MM.1S (cell line): ENCODE measurements at regions not wholly inside any gene's neighbourhood (a gene's known extent, or its start where the extent isn't known, plus 50 kb on each side); places are given as distances from the start of the nearest gene placed in this dataset.
"Not testable (repeated sequence)": the region's sequence is repeated elsewhere in the genome, so short reads cannot be mapped to it uniquely, and the experiment has no call there.

ENCODE experiments used
- DNase-seq: peaks from one replicate; pipeline ENCODE4 v3.0.0-alpha.2; 2015
- H2AFZ ChIP-seq: fragments of 300-600 bp; sonication (generic); 2 replicates; pipeline ENCODE4 v1.6.0; 2016; ENCODE audit warnings: antibody characterized with exemption, low read length
- H3F3A ChIP-seq: fragments of 300-600 bp; sonication (generic); 2 replicates; pipeline ENCODE4 v1.6.1; 2016; ENCODE audit warnings: mild to moderate bottlenecking, antibody characterized with exemption, low read length, moderate library complexity, mixed read lengths; ENCODE audit not compliant: insufficient read depth
- H3K27ac ChIP-seq: fragments of 300-600 bp; sonication (generic); 2 replicates; pipeline ENCODE4 v1.5.1; 2016; ENCODE audit warnings: mild to moderate bottlenecking, low read length
- H3K27me3 ChIP-seq: fragments of 300-600 bp; sonication (generic); replicated peaks from 2 replicates; pipeline ENCODE4 v1.6.0; 2016; ENCODE audit warnings: low read length; ENCODE audit not compliant: insufficient read depth
- H3K36me3 ChIP-seq: fragments of 300-600 bp; sonication (generic); replicated peaks from 2 replicates; pipeline ENCODE4 v1.6.1; 2016; ENCODE audit warnings: mild to moderate bottlenecking, low read length, mixed read lengths; ENCODE audit not compliant: insufficient read depth
- H3K4me1 ChIP-seq: fragments of 300-600 bp; sonication (generic); 2 replicates; pipeline ENCODE4 v1.6.1; 2016; ENCODE audit warnings: low read length, mixed read lengths
- H3K4me2 ChIP-seq: fragments of 300-600 bp; sonication (generic); 2 replicates; pipeline ENCODE4 v1.6.0; 2016; ENCODE audit warnings: low read depth, low read length
- H3K4me3 ChIP-seq: fragments of 300-600 bp; sonication (generic); 2 replicates; pipeline ENCODE4 v1.5.1; 2016; ENCODE audit warnings: low read length, mixed read lengths
- H3K79me2 ChIP-seq: fragments of 300-600 bp; sonication (generic); 2 replicates; pipeline ENCODE4 v1.6.1; 2016; ENCODE audit warnings: mixed run types, low read length, mixed read lengths
- H3K9ac ChIP-seq: fragments of 300-600 bp; sonication (generic); 2 replicates; pipeline ENCODE4 v1.6.1; 2016; ENCODE audit warnings: low read length, mixed read lengths
- H3K9me2 ChIP-seq: fragments of 300-600 bp; sonication (generic); replicated peaks from 2 replicates; pipeline ENCODE4 v1.6.1; 2016; ENCODE audit warnings: mild to moderate bottlenecking, low read length, mixed read lengths; ENCODE audit not compliant: insufficient read depth
- H3K9me3 ChIP-seq: fragments of 300-600 bp; sonication (generic); replicated peaks from 2 replicates; pipeline ENCODE4 v1.6.1; 2016; ENCODE audit warnings: mild to moderate bottlenecking, low read length, mixed read lengths; ENCODE audit not compliant: insufficient read depth
- H4K20me1 ChIP-seq: fragments of 300-600 bp; sonication (generic); 2 replicates; pipeline ENCODE4 v1.6.1; 2016; ENCODE audit warnings: mild to moderate bottlenecking, low read length, moderate library complexity, mixed read lengths; ENCODE audit not compliant: insufficient read depth
- EZH2 ChIP-seq: fragments of 300-600 bp; sonication (generic); optimal IDR thresholded peaks from 2 replicates; pipeline ENCODE3; 2017; ENCODE audit warnings: low read depth, mild to moderate bottlenecking, antibody characterized with exemption, low read length, mixed read lengths
- EZH2phosphoT487 ChIP-seq: fragments of 300-600 bp; sonication (generic); IDR thresholded peaks from 2 replicates; pipeline ENCODE4 v1.6.1; 2018; ENCODE audit warnings: antibody characterized with exemption, low read length
- TF ChIP-seq, protein P1 (sequence below): fragments of 300-600 bp; sonication (generic); IDR thresholded peaks from 2 replicates; pipeline ENCODE4 v1.5.1; 2016; ENCODE audit warnings: antibody characterized with exemption, low read length, mixed read lengths

DNA sequence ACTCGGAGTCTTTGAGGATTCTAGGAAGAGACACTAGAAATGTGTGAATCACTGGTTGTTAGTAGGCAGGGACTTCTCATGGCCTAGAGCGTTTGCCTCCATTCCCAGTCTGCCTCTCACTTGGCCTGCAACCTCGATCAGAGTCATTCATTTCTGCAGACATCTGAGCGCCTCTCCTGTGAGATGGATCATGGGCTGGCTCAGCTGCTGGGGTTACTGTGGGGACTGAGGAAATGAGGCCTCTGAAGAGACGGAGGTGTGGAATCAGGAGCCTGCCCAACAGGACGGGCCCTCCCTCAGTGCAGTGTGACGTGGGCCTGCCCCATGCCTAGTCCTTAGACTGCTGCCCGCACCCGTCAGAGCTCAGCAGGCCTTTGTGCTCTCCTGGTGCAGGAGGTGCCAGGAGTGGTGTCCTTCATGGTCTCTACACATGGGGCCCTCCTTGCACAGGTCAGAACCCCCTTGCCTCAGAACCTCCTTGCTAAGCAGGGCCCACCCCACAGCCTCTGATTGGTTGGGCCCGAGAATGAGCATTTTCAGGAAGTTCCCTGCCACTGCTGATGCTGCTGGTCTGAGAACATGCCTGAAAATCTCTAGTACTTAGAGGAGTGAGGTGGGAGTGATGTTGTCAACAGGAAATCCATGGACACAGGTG is 99.4 kb downstream of the NPIPB11 start:
- H3K9me3 ChIP-seq = no peaks in the 10 kb centered on the region
- no peak overlapping the region for H2AFZ ChIP-seq
- no peak for DNase-seq
- H3K9me2 ChIP-seq = no peaks in the 10 kb centered on the region
- TF ChIP-seq EZH2 (no peak), EZH2phosphoT487 (no peak)
- TF ChIP-seq, protein P1, sequence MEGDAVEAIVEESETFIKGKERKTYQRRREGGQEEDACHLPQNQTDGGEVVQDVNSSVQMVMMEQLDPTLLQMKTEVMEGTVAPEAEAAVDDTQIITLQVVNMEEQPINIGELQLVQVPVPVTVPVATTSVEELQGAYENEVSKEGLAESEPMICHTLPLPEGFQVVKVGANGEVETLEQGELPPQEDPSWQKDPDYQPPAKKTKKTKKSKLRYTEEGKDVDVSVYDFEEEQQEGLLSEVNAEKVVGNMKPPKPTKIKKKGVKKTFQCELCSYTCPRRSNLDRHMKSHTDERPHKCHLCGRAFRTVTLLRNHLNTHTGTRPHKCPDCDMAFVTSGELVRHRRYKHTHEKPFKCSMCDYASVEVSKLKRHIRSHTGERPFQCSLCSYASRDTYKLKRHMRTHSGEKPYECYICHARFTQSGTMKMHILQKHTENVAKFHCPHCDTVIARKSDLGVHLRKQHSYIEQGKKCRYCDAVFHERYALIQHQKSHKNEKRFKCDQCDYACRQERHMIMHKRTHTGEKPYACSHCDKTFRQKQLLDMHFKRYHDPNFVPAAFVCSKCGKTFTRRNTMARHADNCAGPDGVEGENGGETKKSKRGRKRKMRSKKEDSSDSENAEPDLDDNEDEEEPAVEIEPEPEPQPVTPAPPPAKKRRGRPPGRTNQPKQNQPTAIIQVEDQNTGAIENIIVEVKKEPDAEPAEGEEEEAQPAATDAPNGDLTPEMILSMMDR = no peak
- H3K27me3 ChIP-seq = peaks cover 51% of the 10 kb centered on the region
- no peak overlapping the region for H3K9ac ChIP-seq
- no peak overlapping the region for H3K4me3 ChIP-seq
- no peak overlapping the region for H3K4me2 ChIP-seq
- no peak overlapping the region for H3K27ac ChIP-seq
- no peaks in the 10 kb centered on the region for H3F3A ChIP-seq
- H3K79me2 ChIP-seq = no peaks in the 10 kb centered on the region
- H4K20me1 ChIP-seq = no peaks in the 10 kb centered on the region
- H3K36me3 ChIP-seq = no peaks in the 10 kb centered on the region
- no peaks in the 10 kb centered on the region for H3K4me1 ChIP-seq

DNA sequence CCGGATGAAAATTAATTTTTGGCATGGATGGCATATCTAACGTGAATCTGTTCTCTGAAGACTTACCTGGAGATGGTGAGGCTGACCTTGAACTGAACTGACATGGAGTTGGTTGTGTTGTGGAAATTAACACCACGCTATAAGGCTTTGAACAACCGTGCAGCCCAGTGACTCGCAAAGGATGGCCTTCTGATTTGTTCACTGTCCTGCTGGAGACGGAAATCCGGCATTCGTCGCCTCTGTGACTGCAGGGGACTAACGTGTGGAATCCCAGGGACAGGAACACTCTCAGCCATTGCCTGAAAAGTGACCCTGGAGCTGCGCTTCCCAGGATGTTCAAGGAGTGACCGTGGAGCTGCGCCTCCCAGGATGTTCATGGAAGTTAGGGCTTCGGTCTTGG is 100.3 kb downstream of the NPIPB11 start:
- no peaks in the 10 kb centered on the region for H3K79me2 ChIP-seq
- no peaks in the 10 kb centered on the region for H3K36me3 ChIP-seq
- DNase-seq = no peak
- no peaks in the 10 kb centered on the region for H3F3A ChIP-seq
- TF ChIP-seq EZH2phosphoT487 (no peak), EZH2 (no peak)
- TF ChIP-seq, protein P1 = no peak
- no peak overlapping the region for H3K27ac ChIP-seq
- H3K9me3 ChIP-seq = no peaks in the 10 kb centered on the region
- H3K4me3 ChIP-seq = no peak overlapping the region
- no peak overlapping the region for H2AFZ ChIP-seq
- no peak overlapping the region for H3K9ac ChIP-seq
- H3K9me2 ChIP-seq = no peaks in the 10 kb centered on the region
- H3K4me2 ChIP-seq = no peak overlapping the region
- H4K20me1 ChIP-seq = no peaks in the 10 kb centered on the region
- no peaks in the 10 kb centered on the region for H3K4me1 ChIP-seq
- H3K27me3 ChIP-seq = peaks cover 46% of the 10 kb centered on the region

DNA sequence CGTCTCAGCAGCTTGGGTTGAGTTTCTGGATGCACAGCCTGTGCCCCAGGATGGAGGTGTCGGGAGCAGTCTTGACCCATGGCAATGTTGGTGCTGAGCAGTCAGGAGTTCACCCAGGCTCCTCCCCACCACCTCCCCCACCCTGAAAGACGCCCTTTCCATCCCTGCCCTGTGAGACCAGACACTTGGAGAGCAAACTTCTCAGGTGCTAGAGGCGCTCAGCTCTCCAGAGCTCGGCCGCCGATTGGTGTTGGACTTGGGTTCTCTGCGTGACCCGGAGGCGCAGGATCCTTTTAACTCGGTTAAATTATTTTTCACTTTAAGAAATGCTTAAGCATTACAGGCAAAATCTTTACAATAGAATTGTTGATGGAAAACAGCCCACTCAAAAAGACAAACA is 101.5 kb downstream of the NPIPB11 start:
- not testable (repeated sequence) for H3K27ac ChIP-seq

DNA sequence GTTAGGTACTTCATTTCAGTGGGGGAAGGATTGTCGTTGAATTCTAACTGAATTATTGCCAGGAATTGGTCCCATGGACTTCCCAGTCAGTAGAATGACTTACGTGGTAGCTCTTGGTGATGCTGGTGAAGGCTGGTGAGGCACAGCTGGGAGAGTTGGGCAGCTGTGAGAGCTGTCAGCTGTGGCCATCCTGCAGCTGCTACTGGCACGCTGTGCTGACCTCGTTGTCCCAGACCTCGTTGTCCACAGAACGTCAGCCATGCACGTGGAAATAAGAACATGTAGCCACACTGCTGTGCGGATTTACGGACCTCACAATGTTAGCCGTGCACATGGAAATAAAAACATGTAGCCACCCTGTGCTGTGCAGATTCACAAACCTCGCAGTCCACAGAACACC is 102.3 kb downstream of the NPIPB11 start:
- Histone ChIP-seq H3K27me3 (peaks cover 38% of the 10 kb centered on the region), H3K79me2 (no peaks in the 10 kb centered on the region), H3K9me3 (no peaks in the 10 kb centered on the region), H3K4me1 (no peaks in the 10 kb centered on the region), H3K4me3 (no peak overlapping the region), H3K9ac (no peak overlapping the region), H2AFZ (no peak overlapping the region), H4K20me1 (no peaks in the 10 kb centered on the region), H3K27ac (no peak overlapping the region), H3F3A (no peaks in the 10 kb centered on the region), H3K9me2 (no peaks in the 10 kb centered on the region), H3K36me3 (no peaks in the 10 kb centered on the region), H3K4me2 (no peak overlapping the region)
- DNase-seq = no peak
- TF ChIP-seq EZH2phosphoT487 = no peak
- TF ChIP-seq EZH2 = no peak
- TF ChIP-seq, protein P1 = no peak

More for the DNA sequence above, 101.5 kb downstream of the NPIPB11 start:
- H3K27me3 ChIP-seq = peaks cover 38% of the 10 kb centered on the region
- not testable (repeated sequence) for H3K36me3 ChIP-seq, H3K4me2 ChIP-seq, DNase-seq, H3F3A ChIP-seq, H3K9me2 ChIP-seq, H2AFZ ChIP-seq, H3K9ac ChIP-seq, H4K20me1 ChIP-seq, H3K4me1 ChIP-seq, H3K9me3 ChIP-seq, H3K4me3 ChIP-seq, H3K79me2 ChIP-seq
